ENCODE measurements at regions not wholly inside any gene's neighbourhood (a gene's known extent, or its start where the extent isn't known, plus 50 kb on each side); places are given as distances from the start of the nearest gene placed in this dataset.

- no peak for TF ChIP-seq CTCF (IDR thresholded peaks at IDR 0.05; ENCODE audit: insufficient read depth, low read depth, low read length, missing control alignments)
- H3K4me3 ChIP-seq (ENCODE audit: low read depth, low read length): no peak overlapping the region
- no peak for DNase-seq (ENCODE audit: low read depth)
Measured at GRCh38 chr2:40642237-40642636, 190.3 kb upstream of the SLC8A1 start.

GRCh38 chr2:40642726-40643125 lies 190.8 kb upstream of the SLC8A1 start:
- H3K4me3 ChIP-seq (ENCODE audit: low read depth, low read length): no peak overlapping the region
- DNase-seq (ENCODE audit: low read depth): no peak
- no peak for TF ChIP-seq CTCF (IDR thresholded peaks at IDR 0.05; ENCODE audit: insufficient read depth, low read depth, low read length, missing control alignments)

- TF ChIP-seq CTCF (IDR thresholded peaks at IDR 0.05; ENCODE audit: insufficient read depth, low read depth, low read length, missing control alignments): no peak
- no peak overlapping the region for H3K4me3 ChIP-seq (ENCODE audit: low read depth, low read length)
- no peak for DNase-seq (ENCODE audit: low read depth)
Measured at GRCh38 chr2:40646642-40647041, 194.8 kb upstream of the SLC8A1 start.

GRCh38 chr2:40652155-40652554 lies 200.3 kb upstream of the SLC8A1 start:
- no peak for TF ChIP-seq CTCF (IDR thresholded peaks at IDR 0.05; ENCODE audit: insufficient read depth, low read depth, low read length, missing control alignments)
- DNase-seq (ENCODE audit: low read depth): no peak
- H3K4me3 ChIP-seq (ENCODE audit: low read depth, low read length): no peak overlapping the region

- no peak overlapping the region for H3K4me3 ChIP-seq (ENCODE audit: low read depth, low read length)
- no peak for TF ChIP-seq CTCF (IDR thresholded peaks at IDR 0.05; ENCODE audit: insufficient read depth, low read depth, low read length, missing control alignments)
- DNase-seq (ENCODE audit: low read depth): no peak
Measured at GRCh38 chr2:40653829-40654228, 201.9 kb upstream of the SLC8A1 start.

GRCh38 chr2:40654346-40654745 lies 202.5 kb upstream of the SLC8A1 start:
- no peak for TF ChIP-seq CTCF (IDR thresholded peaks at IDR 0.05; ENCODE audit: insufficient read depth, low read depth, low read length, missing control alignments)
- DNase-seq (ENCODE audit: low read depth): no peak
- no peak overlapping the region for H3K4me3 ChIP-seq (ENCODE audit: low read depth, low read length)

GRCh38 chr2:40658941-40659340 lies 207.1 kb upstream of the SLC8A1 start:
- H3K4me3 ChIP-seq (ENCODE audit: low read depth, low read length): no peak overlapping the region
- TF ChIP-seq CTCF (IDR thresholded peaks at IDR 0.05; ENCODE audit: insufficient read depth, low read depth, low read length, missing control alignments): no peak
- no peak for DNase-seq (ENCODE audit: low read depth)

All from GM12865 (cell line).